ENCODE measurements at regions not wholly inside any gene's neighbourhood (a gene's known extent, or its start where the extent isn't known, plus 50 kb on each side); places are given as distances from the start of the nearest gene placed in this dataset.
"Not testable (repeated sequence)": the region's sequence is repeated elsewhere in the genome, so short reads cannot be mapped to it uniquely, and the experiment has no call there.

DNA sequence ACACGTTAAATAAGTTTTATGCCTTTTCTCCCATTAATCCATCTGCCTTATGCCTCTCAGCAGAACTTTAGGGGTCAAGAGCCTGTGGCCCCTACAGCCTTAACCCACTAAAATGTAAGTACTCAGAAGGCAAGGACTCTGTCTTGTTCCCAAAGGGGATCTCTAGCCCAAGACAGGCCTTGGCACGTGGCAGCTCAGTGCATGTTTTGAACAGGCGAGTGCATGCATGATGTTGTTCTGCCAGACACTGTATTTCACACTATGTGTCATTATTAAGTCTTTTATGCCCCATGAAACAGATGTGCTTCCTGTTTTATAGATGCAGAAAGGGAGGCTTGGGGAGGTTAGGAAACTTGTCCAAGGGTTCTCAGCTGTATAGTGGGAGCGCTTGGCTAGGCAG is 102.8 kb downstream of the ETS2 start:
- Mint-ChIP-seq H3K4me3 (no peak overlapping the region), H3K27me3 (peaks cover 23% of the 10 kb centered on the region)

DNA sequence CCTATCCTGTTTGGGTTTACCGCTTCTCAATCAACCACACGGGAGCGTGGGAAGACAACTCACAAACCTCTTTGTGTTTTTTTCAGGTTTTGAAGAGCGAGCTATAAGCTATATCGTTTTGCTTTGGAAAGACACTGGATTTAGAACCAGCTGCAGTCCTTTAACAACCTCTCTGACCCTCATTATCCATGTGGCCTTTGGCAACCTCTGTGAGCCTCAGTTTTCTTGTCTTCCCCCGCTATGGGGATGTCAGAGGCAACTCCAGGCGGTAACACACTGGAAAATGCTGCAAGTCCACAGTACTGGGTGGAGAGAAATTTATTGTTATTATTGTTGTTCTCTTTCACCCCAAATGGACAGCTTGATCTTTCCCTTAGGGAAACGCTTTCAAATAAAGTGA is 100.0 kb downstream of the ETS2 start:
- H3K27ac Mint-ChIP-seq, result no peak overlapping the region
- ATAC-seq, result no peak
- DNase-seq, result no peak
- no peaks in the 10 kb centered on the region for H3K36me3 Mint-ChIP-seq (ENCODE audit: low read depth)
- no peak overlapping the region for H3K4me3 Mint-ChIP-seq
- H3K4me1 Mint-ChIP-seq, result no peaks in the 10 kb centered on the region
- no peaks in the 10 kb centered on the region for H3K9me3 ChIP-seq (ENCODE audit: control insufficient read depth, low read length, poor library complexity, severe bottlenecking)
- peaks cover 23% of the 10 kb centered on the region for H3K27me3 Mint-ChIP-seq

More for the DNA sequence above, 102.8 kb downstream of the ETS2 start:
- H3K4me1 Mint-ChIP-seq, result no peaks in the 10 kb centered on the region
- no peak for ATAC-seq
- no peak for DNase-seq
- no peaks in the 10 kb centered on the region for H3K36me3 Mint-ChIP-seq (ENCODE audit: low read depth)
- no peaks in the 10 kb centered on the region for H3K9me3 ChIP-seq (ENCODE audit: control insufficient read depth, low read length, poor library complexity, severe bottlenecking)
- no peak overlapping the region for H3K27ac Mint-ChIP-seq

DNA sequence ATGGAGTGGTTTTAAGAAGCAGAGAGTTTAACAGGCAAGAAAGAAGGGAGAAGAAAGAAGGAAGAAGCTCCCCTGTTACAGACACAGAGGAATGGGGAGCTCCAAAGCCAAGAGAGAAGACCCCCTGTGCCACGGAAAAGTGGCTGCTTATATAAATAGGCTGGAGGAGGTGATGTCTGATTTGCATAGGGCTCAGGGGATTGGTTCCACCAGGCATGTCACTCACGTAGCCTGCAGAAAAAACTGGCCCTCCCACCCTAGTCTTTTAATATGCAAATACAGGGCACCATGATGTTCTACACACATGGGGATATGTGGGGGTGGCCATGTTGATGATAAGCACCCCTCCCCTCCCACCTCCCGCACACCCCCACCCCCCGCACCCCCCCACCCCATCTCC is 99.6 kb downstream of the ETS2 start:
- no peaks in the 10 kb centered on the region for H3K4me1 Mint-ChIP-seq

DNA sequence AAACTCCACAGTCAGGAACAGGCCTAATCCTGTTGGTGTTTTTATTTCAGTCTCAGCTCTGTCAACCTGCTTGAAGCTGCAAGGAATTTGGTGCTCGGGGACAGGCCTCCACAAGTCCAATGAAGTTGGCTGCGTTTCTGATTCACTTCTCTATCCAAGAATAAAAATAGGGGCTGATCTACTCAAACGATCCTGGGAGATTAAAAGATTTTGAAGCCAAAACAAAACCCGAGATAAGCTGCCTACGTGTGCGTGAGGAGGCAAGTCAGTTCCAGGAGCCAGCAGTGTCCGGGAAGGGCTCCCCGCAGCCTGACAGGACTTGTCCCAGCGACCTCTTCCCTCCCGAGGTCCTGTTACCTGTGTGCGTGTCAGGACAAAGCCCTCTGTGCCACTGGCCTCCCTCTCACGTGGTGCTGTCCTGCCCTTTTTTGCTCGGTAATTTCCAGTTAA is 98.0 kb downstream of the ETS2 start:
- ATAC-seq (no peak), DNase-seq (no peak)
- no peaks in the 10 kb centered on the region for H3K9me3 ChIP-seq (ENCODE audit: control insufficient read depth, low read length, poor library complexity, severe bottlenecking)
- Mint-ChIP-seq H3K27me3 (peaks cover 23% of the 10 kb centered on the region), H3K36me3 (ENCODE audit: low read depth) (no peaks in the 10 kb centered on the region), H3K27ac (no peak overlapping the region), H3K4me1 (no peaks in the 10 kb centered on the region), H3K4me3 (no peak overlapping the region)

More for the DNA sequence above, 99.6 kb downstream of the ETS2 start:
- Mint-ChIP-seq H3K36me3 (ENCODE audit: low read depth) (no peaks in the 10 kb centered on the region), H3K27me3 (peaks cover 23% of the 10 kb centered on the region), H3K27ac (no peak overlapping the region), H3K4me3 (no peak overlapping the region)
- no peaks in the 10 kb centered on the region for H3K9me3 ChIP-seq (ENCODE audit: control insufficient read depth, low read length, poor library complexity, severe bottlenecking)
- ATAC-seq, result no peak
- DNase-seq, result no peak

DNA sequence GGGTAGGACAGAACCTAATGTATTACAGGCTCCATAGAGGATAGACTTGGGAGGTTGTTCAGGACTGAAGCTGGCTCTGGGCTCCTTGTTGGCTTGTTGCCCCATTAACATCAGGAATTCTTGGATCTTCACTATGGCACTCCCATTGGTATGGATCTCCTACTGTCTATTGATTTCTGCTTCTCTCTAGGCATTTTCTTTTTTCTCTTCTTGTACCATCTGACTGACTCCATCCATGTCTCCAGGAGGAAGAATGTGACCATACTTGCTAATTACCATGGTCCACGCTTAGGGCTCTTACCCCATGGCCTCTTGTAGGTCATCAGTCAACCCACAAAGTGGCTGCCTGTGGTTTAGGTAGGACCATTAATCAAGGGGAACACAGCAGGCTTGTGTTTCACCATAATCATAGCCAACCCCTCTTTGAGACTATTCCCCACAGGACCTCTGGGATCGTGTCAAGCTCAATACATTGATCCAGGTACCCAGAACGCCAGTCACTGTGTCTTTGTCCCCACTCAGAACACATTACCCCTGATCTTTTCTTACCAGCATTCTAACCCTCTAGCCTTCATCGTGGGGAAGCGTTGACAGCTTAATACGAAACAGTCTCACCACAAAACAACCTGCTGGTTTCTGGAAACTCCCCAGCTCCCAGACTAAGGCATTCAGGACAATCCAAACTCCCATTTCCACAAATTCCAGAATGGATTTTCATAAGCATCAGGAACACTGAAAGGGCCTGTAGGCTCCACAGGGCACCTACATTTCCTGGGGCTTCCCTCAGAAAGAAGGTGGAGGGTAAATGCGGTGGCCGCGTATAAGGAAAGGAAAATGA is 97.1 kb downstream of the ETS2 start:
- Mint-ChIP-seq H3K4me3 (no peak overlapping the region), H3K4me1 (no peaks in the 10 kb centered on the region), H3K27ac (no peak overlapping the region), H3K27me3 (peaks cover 14% of the 10 kb centered on the region), H3K36me3 (ENCODE audit: low read depth) (no peaks in the 10 kb centered on the region)
- no peak for ATAC-seq
- no peak for DNase-seq
- no peaks in the 10 kb centered on the region for H3K9me3 ChIP-seq (ENCODE audit: control insufficient read depth, low read length, poor library complexity, severe bottlenecking)

DNA sequence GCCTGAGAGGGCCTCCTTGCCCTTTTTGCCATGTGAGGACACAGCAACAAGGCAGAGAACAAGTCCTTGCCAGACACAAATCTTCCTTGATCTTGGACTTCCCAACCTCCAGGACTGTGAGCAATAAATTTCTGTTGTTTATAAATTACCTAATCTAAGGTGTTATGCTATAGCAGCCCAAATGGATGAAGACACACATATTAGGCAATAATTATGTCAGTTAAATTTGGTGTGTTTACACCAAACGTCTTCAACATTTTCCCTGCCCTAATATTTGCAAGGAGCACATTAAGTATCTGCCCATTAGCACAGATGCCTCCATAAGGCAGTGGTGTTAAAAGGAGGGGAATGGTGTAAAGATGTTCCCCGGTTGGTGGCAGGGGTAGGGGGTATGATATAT is 94.8 kb downstream of the ETS2 start:
- DNase-seq (no peak), ATAC-seq (no peak)
- no peaks in the 10 kb centered on the region for H3K9me3 ChIP-seq (ENCODE audit: control insufficient read depth, low read length, poor library complexity, severe bottlenecking)
- no peaks in the 10 kb centered on the region for H3K27me3 Mint-ChIP-seq
- no peaks in the 10 kb centered on the region for H3K4me1 Mint-ChIP-seq
- no peak overlapping the region for H3K27ac Mint-ChIP-seq
- no peak overlapping the region for H3K4me3 Mint-ChIP-seq
- no peaks in the 10 kb centered on the region for H3K36me3 Mint-ChIP-seq (ENCODE audit: low read depth)

DNA sequence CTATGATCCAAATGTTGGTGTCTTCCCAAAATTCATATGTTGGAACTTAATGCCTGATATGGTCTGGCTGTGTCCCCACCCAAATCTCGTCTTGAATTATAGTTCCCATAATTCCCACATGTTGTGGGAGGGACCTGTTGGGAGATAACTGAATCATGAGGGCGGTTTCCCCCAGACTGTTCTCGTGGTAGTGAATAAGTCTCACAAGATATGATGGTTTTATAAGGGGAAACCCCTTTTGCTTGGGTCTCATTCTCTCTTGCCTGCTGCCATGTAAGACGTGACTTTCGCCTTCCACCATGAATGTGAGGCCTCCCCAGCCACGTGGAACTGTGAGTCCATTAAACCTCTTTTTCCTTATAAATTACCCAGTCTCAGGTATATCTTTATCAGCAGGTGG is 94.3 kb downstream of the ETS2 start:
- not testable (repeated sequence) for DNase-seq; ATAC-seq; H3K36me3 Mint-ChIP-seq (ENCODE audit: low read depth); H3K9me3 ChIP-seq (ENCODE audit: control insufficient read depth, low read length, poor library complexity, severe bottlenecking); H3K27ac Mint-ChIP-seq; H3K27me3 Mint-ChIP-seq; H3K4me1 Mint-ChIP-seq; H3K4me3 Mint-ChIP-seq

DNA sequence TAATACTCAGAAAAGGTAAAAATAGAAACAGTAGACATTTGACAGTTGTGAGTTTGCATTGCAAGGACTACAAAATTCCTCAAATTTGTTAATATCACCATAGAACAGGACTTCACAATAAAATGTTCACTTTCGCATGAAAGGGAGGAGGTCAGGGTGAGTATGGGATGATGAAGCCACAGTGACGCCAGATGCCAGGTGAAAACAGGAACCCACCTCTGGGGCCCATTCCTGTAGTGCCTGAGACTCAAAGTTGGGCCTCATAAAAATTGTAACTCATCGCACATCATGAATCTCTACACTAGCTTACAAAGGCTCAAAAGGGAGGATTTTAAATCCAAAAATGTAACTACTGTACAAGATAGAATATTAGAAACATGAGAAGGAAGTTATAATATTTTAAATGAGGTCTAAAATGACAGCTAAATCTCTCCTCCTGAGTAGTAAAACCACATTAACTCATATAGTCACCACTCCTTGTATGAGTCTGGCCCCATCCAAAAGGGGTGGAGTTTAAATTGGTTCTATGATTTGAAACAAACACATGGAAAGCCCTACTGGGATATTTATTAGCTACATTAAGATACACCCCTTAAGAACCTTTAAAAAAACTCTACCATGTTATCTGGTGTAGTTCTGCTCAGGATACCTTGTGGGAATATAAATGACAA is 93.7 kb downstream of the ETS2 start:
- H3K27me3 Mint-ChIP-seq, result no peaks in the 10 kb centered on the region
- no peak for DNase-seq
- no peak for ATAC-seq
- H3K9me3 ChIP-seq (ENCODE audit: control insufficient read depth, low read length, poor library complexity, severe bottlenecking), result no peaks in the 10 kb centered on the region
- no peak overlapping the region for H3K4me3 Mint-ChIP-seq
- H3K36me3 Mint-ChIP-seq (ENCODE audit: low read depth), result peaks cover 2% of the 10 kb centered on the region
- no peak overlapping the region for H3K27ac Mint-ChIP-seq
- H3K4me1 Mint-ChIP-seq, result no peaks in the 10 kb centered on the region

DNA sequence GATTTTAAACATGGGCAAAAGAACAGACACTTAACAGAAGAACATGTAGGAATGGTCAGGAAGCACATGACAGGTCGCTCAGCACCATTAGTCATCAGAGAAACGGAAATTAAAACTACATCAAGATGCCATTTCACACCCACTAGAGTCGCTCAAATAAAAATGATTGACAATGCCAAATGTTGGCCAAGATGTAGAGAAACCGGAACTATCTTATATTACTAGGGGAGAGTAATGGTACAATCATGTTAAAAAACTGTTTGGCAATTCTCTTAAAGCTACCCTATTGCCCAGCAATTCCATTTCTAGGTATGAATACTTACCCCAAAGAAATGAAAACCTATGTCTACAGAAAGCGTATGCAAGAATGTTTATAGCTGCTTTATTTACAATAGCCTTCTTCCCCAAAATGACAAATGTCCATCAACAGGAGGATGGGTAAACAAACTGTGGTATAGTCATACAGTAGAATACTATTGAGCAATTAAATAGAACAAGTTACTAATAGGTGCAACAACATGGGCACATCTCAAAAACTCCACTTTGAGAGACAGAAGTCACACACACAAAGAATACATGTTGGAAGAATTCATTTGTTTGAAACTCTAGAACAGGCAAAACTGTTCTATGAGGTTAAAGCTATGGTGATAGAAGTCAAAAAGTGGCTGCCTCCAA is 92.8 kb downstream of the ETS2 start:
- no peak overlapping the region for H3K4me3 Mint-ChIP-seq
- H3K27me3 Mint-ChIP-seq, result peaks cover 5% of the 10 kb centered on the region
- no peaks in the 10 kb centered on the region for H3K9me3 ChIP-seq (ENCODE audit: control insufficient read depth, low read length, poor library complexity, severe bottlenecking)
- no peak overlapping the region for H3K27ac Mint-ChIP-seq
- no peaks in the 10 kb centered on the region for H3K4me1 Mint-ChIP-seq
- ATAC-seq (no peak), DNase-seq (no peak)
- H3K36me3 Mint-ChIP-seq (ENCODE audit: low read depth), result peaks cover 2% of the 10 kb centered on the region

DNA sequence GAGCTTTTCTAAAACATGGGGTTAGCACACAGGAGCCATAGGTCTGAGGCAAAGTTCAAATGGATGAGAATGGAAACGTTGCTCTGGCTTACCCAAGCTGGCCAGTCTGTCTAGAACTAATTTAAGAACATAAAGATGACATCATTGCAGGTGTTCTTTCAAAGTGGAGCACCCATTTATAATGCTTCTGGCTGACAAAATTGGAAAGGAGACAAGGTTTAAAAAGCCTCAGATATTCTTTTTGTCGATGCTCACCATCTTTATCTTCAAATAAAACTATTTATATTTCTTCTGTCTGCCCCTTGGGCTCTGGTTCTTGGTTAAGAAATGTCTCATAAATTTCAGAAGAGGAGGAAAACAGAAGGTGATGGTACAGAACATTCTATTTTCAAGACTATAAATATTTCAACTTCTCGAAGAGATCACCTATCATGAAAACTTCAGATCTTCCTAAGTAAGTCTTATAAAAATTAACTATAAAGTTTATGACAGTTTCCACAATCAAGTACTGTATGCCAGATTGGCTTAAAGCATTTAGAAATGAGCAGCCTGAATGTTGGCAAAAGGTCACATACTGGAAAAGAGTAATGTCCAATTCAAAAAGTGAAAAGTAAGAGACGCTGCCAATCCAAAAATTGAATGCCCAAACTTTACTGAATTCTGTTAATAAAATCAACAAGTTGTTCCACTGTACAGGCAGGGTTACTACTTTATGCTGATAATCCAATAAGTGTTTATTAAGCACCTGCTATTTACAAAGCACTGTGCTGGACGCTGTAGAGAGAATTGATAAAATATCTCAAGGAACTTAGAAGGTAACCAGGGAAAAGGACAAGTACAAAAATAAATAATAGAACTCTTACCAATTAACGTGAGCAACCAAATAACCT is 92.0 kb downstream of the ETS2 start:
- H3K4me3 Mint-ChIP-seq, result no peak overlapping the region
- ATAC-seq (no peak), DNase-seq (no peak)
- peaks cover 2% of the 10 kb centered on the region for H3K36me3 Mint-ChIP-seq (ENCODE audit: low read depth)
- no peaks in the 10 kb centered on the region for H3K9me3 ChIP-seq (ENCODE audit: control insufficient read depth, low read length, poor library complexity, severe bottlenecking)
- peaks cover 11% of the 10 kb centered on the region for H3K27me3 Mint-ChIP-seq
- no peaks in the 10 kb centered on the region for H3K4me1 Mint-ChIP-seq
- H3K27ac Mint-ChIP-seq, result no peak overlapping the region

DNA sequence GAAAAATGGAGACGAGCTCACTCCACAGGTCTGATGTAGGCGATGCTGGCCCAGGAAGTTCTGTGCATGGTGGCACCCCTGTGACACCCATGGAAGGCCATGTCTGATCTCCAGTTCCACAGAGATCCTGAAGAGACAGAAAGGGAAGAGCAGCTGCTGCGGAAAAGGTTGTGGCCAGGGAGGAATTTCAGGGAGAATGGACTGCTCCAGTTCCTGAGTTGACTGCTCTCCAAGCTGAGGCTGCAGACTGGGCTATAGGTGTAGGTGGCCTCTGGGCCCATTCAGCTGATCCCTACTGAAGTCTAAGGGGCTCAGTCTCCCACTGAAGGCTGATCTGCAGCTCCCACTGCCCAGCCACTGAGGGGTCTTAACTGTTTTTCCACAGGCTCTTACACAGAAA is 89.2 kb downstream of the ETS2 start:
- no peaks in the 10 kb centered on the region for H3K9me3 ChIP-seq (ENCODE audit: control insufficient read depth, low read length, poor library complexity, severe bottlenecking)
- H3K27me3 Mint-ChIP-seq, result peaks cover 23% of the 10 kb centered on the region
- no peaks in the 10 kb centered on the region for H3K4me1 Mint-ChIP-seq
- no peak overlapping the region for H3K4me3 Mint-ChIP-seq
- H3K36me3 Mint-ChIP-seq (ENCODE audit: low read depth), result peaks cover 2% of the 10 kb centered on the region
- H3K27ac Mint-ChIP-seq, result no peak overlapping the region
- DNase-seq (no peak), ATAC-seq (no peak)

DNA sequence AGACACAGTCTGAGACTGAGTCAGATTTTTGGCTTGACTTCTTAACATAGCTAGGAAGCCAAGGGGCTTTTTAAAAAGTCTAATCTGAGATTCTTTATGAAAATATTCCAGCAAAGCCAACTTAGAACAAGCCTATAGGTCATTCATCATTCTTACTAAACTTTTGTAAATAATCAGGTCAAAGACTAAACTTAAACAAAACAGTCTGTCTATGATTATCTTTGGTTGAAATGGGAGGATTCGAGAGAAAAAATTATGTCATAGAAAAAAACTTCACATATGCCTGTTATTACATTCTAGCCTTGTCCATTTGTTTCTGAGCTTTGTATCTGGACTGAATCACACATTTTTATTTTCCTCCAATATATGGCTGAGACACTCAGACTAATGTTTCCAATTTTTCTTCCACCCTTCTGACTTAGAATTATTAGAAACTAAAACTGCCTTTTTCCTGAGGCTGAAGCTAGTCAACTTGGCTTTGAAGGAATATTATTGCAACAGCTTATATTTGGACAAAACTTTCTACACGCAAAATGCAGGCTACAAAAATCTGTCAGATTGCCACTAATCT is 83.3 kb downstream of the ETS2 start:
- peaks cover 23% of the 10 kb centered on the region for H3K27me3 Mint-ChIP-seq
- DNase-seq, result no peak
- no peak for ATAC-seq

More for the DNA sequence above, 83.3 kb downstream of the ETS2 start:
- no peak overlapping the region for H3K4me3 Mint-ChIP-seq
- no peak overlapping the region for H3K27ac Mint-ChIP-seq
- H3K4me1 Mint-ChIP-seq, result no peaks in the 10 kb centered on the region
- H3K9me3 ChIP-seq (ENCODE audit: control insufficient read depth, low read length, poor library complexity, severe bottlenecking), result no peaks in the 10 kb centered on the region
- H3K36me3 Mint-ChIP-seq (ENCODE audit: low read depth), result no peaks in the 10 kb centered on the region
